Right lobe of liver (tissue), 6 donors: ENCODE measurements at regions not wholly inside any gene's neighbourhood (a gene's known extent, or its start where the extent isn't known, plus 50 kb on each side); places are given as distances from the start of the nearest gene placed in this dataset.

Source experiments
- ATAC-seq, 4 donors: fragments of 200-7000 bp; cut with Tn5 transposase; one replicate each; pipeline ENCODE4 v1.9.1; 2020; ENCODE audit warnings: mild to moderate bottlenecking in 4 of 4, moderate library complexity in 4 of 4
- DNase-seq, 3 donors: peaks; one replicate each; pipeline ENCODE4 v3.0.0-alpha.2; 2020
- H3K27ac ChIP-seq, 3 donors: fragments of 200-600 bp; one replicate each; pipeline ENCODE4 v1.8.0; 2022
- H3K27me3 ChIP-seq, 2 donors: fragments of 200-600 bp; one replicate each; pipeline ENCODE4 v1.8.0; 2022
- H3K36me3 ChIP-seq, 4 donors: fragments of 200-600 bp; sonication (generic) in 1 of 4; one replicate each; pipeline versions ENCODE4 v1.5.1 to v1.8.0; 2017 to 2022; ENCODE audit warnings: control low read depth in 1 of 4
- H3K4me1 ChIP-seq, 4 donors: fragments of 200-600 bp; sonication (generic) in 1 of 4; one replicate each; pipeline versions ENCODE4 v1.5.1 to v1.8.0; 2017 to 2022; ENCODE audit warnings: control low read depth in 1 of 4
- H3K4me3 ChIP-seq, 3 donors: fragments of 200-600 bp; one replicate each; pipeline ENCODE4 v1.8.0; 2022
- H3K9me3 ChIP-seq, 4 donors: fragments of 200-600 bp; sonication (generic) in 1 of 4; one replicate each; pipeline versions ENCODE4 v1.5.1 to v1.8.0; 2017 to 2022; ENCODE audit warnings: control low read depth in 1 of 4
- CTCF ChIP-seq, 4 donors: fragments of 200-600 bp in 3 of 4; fragments of 450-650 bp in 1 of 4; IDR thresholded peaks; one replicate each; pipeline versions ENCODE4 v1.5.1 to v1.8.0; 2016 to 2022; ENCODE audit warnings: antibody characterized with exemption in 4 of 4, mild to moderate bottlenecking in 2 of 4
- POLR2A ChIP-seq: fragments of 450-650 bp; IDR thresholded peaks from one replicate; pipeline ENCODE4 v1.6.1; 2017; ENCODE audit warnings: antibody characterized with exemption, mild to moderate bottlenecking
- WGBS: methylation state at CpG from one replicate; pipeline ENCODE4 v1.1.6; 2018; ENCODE audit warnings: low coverage, low lambda C conversion rate; ENCODE audit not compliant: insufficient coverage; ENCODE audit errors: missing lambda C conversion rate; 5-methylcytosine and 5-hydroxymethylcytosine counted together
- intact Hi-C, 2 donors: fragments of 100-400 bp; cut with DNase I; formaldehyde crosslinking; loops; one replicate each; pipeline versions ENCODE4 v1.11.2 to v1.14.1; 2022
- donor health status: DM: no; HTN: yes; CAD: no.
- donor health status: DM: no; HTN: no; CAD: no.
- donor health status: DM: no; HTN: no; CAD: no.
- donor health status: DM: no; HTN: yes; CAD: no.
- donor health status: DM: no; HTN: yes; CAD: no.

GRCh38 chr21:27406300-27407009, 439.6 kb upstream of the ADAMTS5 start:
- no peak for TF ChIP-seq CTCF (IDR thresholded peaks at IDR 0.05)
- no peak for TF ChIP-seq POLR2A
- DNase-seq (no peak), ATAC-seq (peak; percentile 40 to 75 (median 58))
- Histone ChIP-seq H3K4me3 (no peak overlapping the region), H3K27me3 (no peaks in the 10 kb centered on the region), H3K4me1 (no peaks in the 10 kb centered on the region), H3K27ac (no peak overlapping the region), H3K36me3 (no peaks in the 10 kb centered on the region), H3K9me3 (no peaks in the 10 kb centered on the region)
- intact Hi-C loops: no loop called here
- 33% methylated on average over 3 of the region's 3 CpGs for WGBS

- H3K4me3 ChIP-seq: no peak overlapping the region
- ATAC-seq: no peak
- H3K36me3 ChIP-seq: no peaks in the 10 kb centered on the region
- H3K27me3 ChIP-seq: no peaks in the 10 kb centered on the region
- no peak for DNase-seq
- no peaks in the 10 kb centered on the region for H3K4me1 ChIP-seq
- no peak overlapping the region for H3K27ac ChIP-seq
- H3K9me3 ChIP-seq: no peaks in the 10 kb centered on the region
- 77% methylated on average over 3 of the region's 3 CpGs for WGBS
- intact Hi-C loops: no loop called here
- no peak for TF ChIP-seq POLR2A
- TF ChIP-seq CTCF (IDR thresholded peaks at IDR 0.05): no peak
These were observed 436.1 kb upstream of the ADAMTS5 start for GRCh38 chr21:27403011-27403410.

- WGBS: 41% methylated on average over 4 of the region's 4 CpGs
- intact Hi-C loops: no loop called here
- no peak overlapping the region for H3K4me3 ChIP-seq
- H3K36me3 ChIP-seq: no peaks in the 10 kb centered on the region
- ATAC-seq: no peak
- DNase-seq: no peak
- no peak overlapping the region for H3K27ac ChIP-seq
- TF ChIP-seq CTCF (IDR thresholded peaks at IDR 0.05) (no peak), POLR2A (no peak)
- H3K27me3 ChIP-seq: no peaks in the 10 kb centered on the region
- no peaks in the 10 kb centered on the region for H3K9me3 ChIP-seq
- no peaks in the 10 kb centered on the region for H3K4me1 ChIP-seq
These were observed 433.2 kb upstream of the ADAMTS5 start for GRCh38 chr21:27400045-27400444.

GRCh38 chr21:27397578-27397977, 430.7 kb upstream of the ADAMTS5 start:
- H3K27ac ChIP-seq: no peak overlapping the region
- WGBS: 42% methylated on average over 1 of the region's 1 CpG
- TF ChIP-seq CTCF (IDR thresholded peaks at IDR 0.05): no peak
- no peak for TF ChIP-seq POLR2A
- no peaks in the 10 kb centered on the region for H3K36me3 ChIP-seq
- H3K9me3 ChIP-seq: no peaks in the 10 kb centered on the region
- DNase-seq: no peak
- H3K27me3 ChIP-seq: no peaks in the 10 kb centered on the region
- H3K4me1 ChIP-seq: no peaks in the 10 kb centered on the region
- intact Hi-C loops: no loop called here
- ATAC-seq: no peak
- H3K4me3 ChIP-seq: no peak overlapping the region

GRCh38 chr21:27393726-27394125, 426.8 kb upstream of the ADAMTS5 start:
- 80% methylated on average over 3 of the region's 3 CpGs for WGBS
- ATAC-seq (no peak), DNase-seq (no peak)
- Histone ChIP-seq H3K27me3 (no peaks in the 10 kb centered on the region), H3K4me3 (no peak overlapping the region), H3K36me3 (no peaks in the 10 kb centered on the region), H3K4me1 (no peaks in the 10 kb centered on the region), H3K27ac (no peak overlapping the region), H3K9me3 (no peaks in the 10 kb centered on the region)
- intact Hi-C loops: no loop called here
- TF ChIP-seq POLR2A (no peak), CTCF (IDR thresholded peaks at IDR 0.05) (no peak)
